K562 (cell line): ENCODE measurements at regions not wholly inside any gene's neighbourhood (a gene's known extent, or its start where the extent isn't known, plus 50 kb on each side); places are given as distances from the start of the nearest gene placed in this dataset.

ENCODE experiments used
- ATAC-seq: fragments of 200-7000 bp; cut with Tn5 transposase; 3 replicates; pipeline ENCODE4 v1.9.1; 2020; ENCODE audit warnings: moderate library complexity
- BruUV-seq: library from RNA; stranded (reverse); fragments of 400-500 nt; replicated peaks from 2 replicates; lab custom pipeline; 2021; lab: Mats Ljungman, UMichigan
- CTCF ChIA-PET: fragments of 300-600 bp; formaldehyde crosslinking; extraction: SDS; loops from one replicate; lab custom pipeline; 2021; ENCODE audit warnings: low intra/inter-chr PET ratio; lab: Yijun Ruan, JAX
- POLR2A ChIA-PET: fragments of 300-600, 350-650 bp; sonication (Branson Sonifier 250); formaldehyde crosslinking; extraction: SDS; loops from one replicate; lab custom pipeline; 2021; ENCODE audit warnings: antibody characterized with exemption, inconsistent platforms; lab: Yijun Ruan, JAX
- DNase-seq, 4 experiments: peaks; one replicate each; pipeline versions ENCODE4 v3.0.0 to v3.0.0-alpha.2; 2011 to 2018; ENCODE audit warnings: low spot score in 3 of 4, mixed read lengths in 3 of 4; ENCODE audit errors: extremely low read depth in 1 of 4
- FAIRE-seq: peaks from 2 replicates; lab custom pipeline; 2011; peaks lifted over from hg19 to GRCh38; lab: Jason Lieb, UNC
- H2AFZ ChIP-seq: 2 replicates; pipeline ENCODE4 v1.6.0; 2011; ENCODE audit warnings: low read depth, low read length, control low read depth, inconsistent platforms
- H3K27ac ChIP-seq: fragments of 200-600 bp; 3 replicates; pipeline ENCODE4 v1.8.0; 2011; ENCODE audit warnings: low read depth, mild to moderate bottlenecking, control low read depth, inconsistent platforms, low read length, moderate library complexity, mixed read lengths; ENCODE audit errors: extremely low read depth
- H3K27me3 ChIP-seq, 2 experiments: fragments of 300-600 bp in 1 of 2; 2 replicates in 1 of 2; 3 replicates in 1 of 2; pipeline versions ENCODE4 v1.6.0 to v1.8.0; 2011; ENCODE audit warnings: inconsistent platforms in 2 of 2, low read length in 2 of 2, mild to moderate bottlenecking in 1 of 2, mixed read lengths in 1 of 2, moderate library complexity in 1 of 2; ENCODE audit not compliant: control insufficient read depth in 2 of 2, insufficient read depth in 2 of 2
- H3K36me3 ChIP-seq: fragments of 300-600 bp; 3 replicates; pipeline ENCODE4 v1.8.0; 2011; ENCODE audit warnings: mild to moderate bottlenecking, low read length, inconsistent platforms; ENCODE audit not compliant: control insufficient read depth, insufficient read depth
- H3K4me1 ChIP-seq, 2 experiments: fragments of 200-600 bp in 1 of 2; replicated peaks in 1 of 2; 2 replicates in 1 of 2; 3 replicates in 1 of 2; pipeline versions ENCODE4 v1.5.1 to v1.8.0; 2011; ENCODE audit warnings: inconsistent platforms in 2 of 2, low read length in 2 of 2, mild to moderate bottlenecking in 1 of 2, mixed read lengths in 1 of 2, moderate library complexity in 1 of 2; ENCODE audit not compliant: control insufficient read depth in 2 of 2, insufficient read depth in 2 of 2
- H3K4me2 ChIP-seq: 2 replicates; pipeline ENCODE4 v1.6.1; 2011; ENCODE audit warnings: low read length, control low read depth, inconsistent platforms, mixed read lengths; ENCODE audit not compliant: insufficient read depth
- H3K4me3 ChIP-seq: fragments of 200-600 bp; sonication (generic), shearing (Covaris generic); 2 replicates; pipeline ENCODE4 v1.5.1; 2016; ENCODE audit warnings: control low read depth, inconsistent platforms
- H3K79me2 ChIP-seq: fragments of 200-600 bp; 3 replicates; pipeline ENCODE4 v1.8.0; 2011; ENCODE audit warnings: low read length, inconsistent platforms; ENCODE audit not compliant: control insufficient read depth, insufficient read depth
- H3K9ac ChIP-seq, 2 experiments: 2 replicates each; pipeline versions ENCODE4 v1.6.0 to v1.6.1; 2011; ENCODE audit warnings: low read depth in 2 of 2, low read length in 2 of 2, control low read depth in 1 of 2, inconsistent platforms in 1 of 2, mild to moderate bottlenecking in 1 of 2, mixed read lengths in 1 of 2; ENCODE audit not compliant: insufficient read depth in 1 of 2
- H3K9me1 ChIP-seq: one replicate; pipeline ENCODE4 v1.6.0; 2011; ENCODE audit warnings: inconsistent platforms, mild to moderate bottlenecking, low read length, moderate library complexity; ENCODE audit not compliant: control insufficient read depth, insufficient read depth
- H3K9me3 ChIP-seq: replicated peaks from 2 replicates; pipeline ENCODE4 v1.5.1; 2011; ENCODE audit warnings: low read depth, low read length, inconsistent platforms; ENCODE audit not compliant: control insufficient read depth, insufficient read depth
- H4K20me1 ChIP-seq: replicated peaks from 2 replicates; pipeline ENCODE4 v1.6.1; 2011; ENCODE audit warnings: low read length, inconsistent platforms, mixed read lengths; ENCODE audit not compliant: control insufficient read depth, insufficient read depth
- FOSL1 ChIP-seq: fragments of 200-800 bp; sonication (Bioruptor generic); conservative IDR thresholded peaks from 2 replicates; pipeline ENCODE4 v1.6.1; 2016; ENCODE audit warnings: missing genetic modification characterization, missing compliant biosample characterization
- GATAD2A ChIP-seq: fragments of 450-650 bp; IDR thresholded peaks from 2 replicates; pipeline ENCODE4 v1.6.1; 2017
- HDAC1 ChIP-seq, 2 experiments: fragments of 450-650 bp; IDR thresholded peaks; 2 replicates each; pipeline ENCODE4 v1.6.1; 2016 to 2017; ENCODE audit warnings: inconsistent platforms in 1 of 2, mild to moderate bottlenecking in 1 of 2, moderate library complexity in 1 of 2
- HLTF ChIP-seq: fragments of 450-650 bp; IDR thresholded peaks from 2 replicates; pipeline ENCODE4 v1.6.1; 2016
- HMGN3 ChIP-seq: IDR thresholded peaks from 2 replicates; pipeline ENCODE4 v1.6.1; 2011; ENCODE audit warnings: borderline replicate concordance, low read depth, mild to moderate bottlenecking, mixed read lengths, low read length; ENCODE audit not compliant: insufficient read length; ENCODE audit errors: extremely low read depth
- ILF3 ChIP-seq: fragments of 450-650 bp; IDR thresholded peaks from 2 replicates; pipeline ENCODE4 v1.6.1; 2018; ENCODE audit warnings: antibody characterized with exemption, mild to moderate bottlenecking, moderate library complexity, borderline replicate concordance
- LEF1 ChIP-seq: fragments of 450-650 bp; IDR thresholded peaks from 2 replicates; pipeline ENCODE4 v1.6.1; 2016; ENCODE audit warnings: mild to moderate bottlenecking
- NCOA2 ChIP-seq, 2 experiments: fragments of 450-650 bp; IDR thresholded peaks; 2 replicates each; pipeline ENCODE4 v1.6.1; 2018; ENCODE audit warnings: mild to moderate bottlenecking in 2 of 2, moderate library complexity in 1 of 2; ENCODE audit not compliant: partially characterized antibody in 2 of 2
- NFIC ChIP-seq: fragments of 450-650 bp; IDR thresholded peaks from 2 replicates; pipeline ENCODE4 v1.6.1; 2017; ENCODE audit warnings: mild to moderate bottlenecking, inconsistent platforms
- RAD21 ChIP-seq, 2 experiments: fragments of 250-450 bp in 1 of 2; fragments of 450-650 bp in 1 of 2; sonication (Bioruptor Pico) in 1 of 2; formaldehyde crosslinking in 1 of 2; IDR thresholded peaks in 1 of 2; conservative IDR thresholded peaks in 1 of 2; 2 replicates each; pipeline versions ENCODE4 v1.4.0 to v1.8.0; 2020 to 2022; ENCODE audit warnings: mild to moderate bottlenecking in 2 of 2, moderate library complexity in 1 of 2
- RBFOX2 ChIP-seq: fragments of 200-400 bp; formaldehyde crosslinking; IDR thresholded peaks from 2 replicates; pipeline ENCODE4 v1.6.1; 2017; ENCODE audit warnings: low read depth, mild to moderate bottlenecking, low read length, moderate library complexity
- U2AF2 ChIP-seq: fragments of 200-400 bp; formaldehyde crosslinking; optimal IDR thresholded peaks from 2 replicates; pipeline ENCODE3; 2017; ENCODE audit warnings: low read depth, mild to moderate bottlenecking, low read length
- ZNF224 ChIP-seq: sonication (generic); formaldehyde crosslinking; IDR thresholded peaks from 2 replicates; pipeline ENCODE4 v1.8.0; 2022; ENCODE audit warnings: mild to moderate bottlenecking, missing genetic modification reagents
- ZNF445 ChIP-seq: fragments of 250-450 bp; sonication (Bioruptor Pico); IDR thresholded peaks from 2 replicates; pipeline ENCODE4 v1.4.0; 2020; ENCODE audit warnings: low read depth, mild to moderate bottlenecking, moderate library complexity
- ZNF592 ChIP-seq: fragments of 450-650 bp; IDR thresholded peaks from 2 replicates; pipeline ENCODE4 v1.6.1; 2017; ENCODE audit warnings: antibody characterized with exemption, mild to moderate bottlenecking
- ZSCAN32 ChIP-seq: fragments of 450-650 bp; formaldehyde crosslinking; IDR thresholded peaks from 2 replicates; pipeline ENCODE4 v1.4.0; 2020; ENCODE audit warnings: mild to moderate bottlenecking, moderate library complexity
- WGBS: fragments of 100-300 bp; shearing (Covaris generic); methylation state at CpG from one replicate; pipeline ENCODE4 v1.1.6; 2016; ENCODE audit warnings: low coverage, mixed read lengths; ENCODE audit not compliant: insufficient coverage; ENCODE audit errors: missing lambda C conversion rate; 5-methylcytosine and 5-hydroxymethylcytosine counted together
- in situ Hi-C: fragments of 300-500 bp; cut with MboI; formaldehyde crosslinking; loops from 4 replicates; pipeline ENCODE4 v1.15.0; 2018; ENCODE audit warnings: inconsistent platforms, mixed read lengths
- intact Hi-C: fragments of 100-400 bp; cut with micrococcal nuclease; formaldehyde crosslinking; loops from 2 replicates; pipeline ENCODE4 v1.14.2; 2022
- TF ChIP-seq, protein P1 (sequence below): fragments of 250-450 bp; sonication (Bioruptor Pico); IDR thresholded peaks from 2 replicates; pipeline ENCODE4 v1.9.0; 2021; ENCODE audit warnings: mild to moderate bottlenecking, inconsistent platforms
- TF ChIP-seq, protein P2 (sequence below): fragments of 250-450 bp; sonication (Bioruptor Pico); IDR thresholded peaks from 2 replicates; pipeline ENCODE4 v1.4.0; 2020

DNA sequence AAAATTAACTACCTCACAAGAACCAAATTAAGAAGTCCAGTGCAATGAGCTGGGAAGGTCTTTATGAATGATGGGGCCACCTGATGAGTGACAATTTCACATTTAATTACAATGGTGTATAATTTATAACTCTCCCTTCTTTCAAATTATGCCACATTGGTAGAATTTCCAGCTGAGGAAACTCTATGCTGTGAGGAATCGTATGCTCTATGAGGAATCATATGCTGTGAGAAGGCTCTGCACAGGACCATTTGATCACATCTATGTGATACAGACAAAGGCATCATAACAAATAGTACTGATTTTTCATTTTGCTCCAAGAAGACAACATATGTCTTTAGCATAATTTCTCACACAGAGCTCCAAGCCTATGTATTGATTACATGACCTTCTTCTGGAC is 69.3 kb downstream of the PDHA2 start:
- H3K9ac ChIP-seq: no peak overlapping the region
- CTCF ChIA-PET: no interaction called here
- in situ Hi-C loops (no loop called here), intact Hi-C loops (no loop called here)
- BruUV-seq: no TSS peak
- H3K9me1 ChIP-seq: no peaks in the 10 kb centered on the region
- H3K4me2 ChIP-seq: no peak overlapping the region
- H3K27me3 ChIP-seq: no peaks in the 10 kb centered on the region
- no peak overlapping the region for H3K27ac ChIP-seq
- H3K9me3 ChIP-seq: no peaks in the 10 kb centered on the region
- FAIRE-seq (no peak), DNase-seq (no peak), ATAC-seq (no peak)
- H3K4me3 ChIP-seq: no peak overlapping the region
- POLR2A ChIA-PET: no interaction called here
- no peaks in the 10 kb centered on the region for H3K79me2 ChIP-seq
- no peaks in the 10 kb centered on the region for H4K20me1 ChIP-seq
- H3K4me1 ChIP-seq: no peaks in the 10 kb centered on the region
- no peak overlapping the region for H2AFZ ChIP-seq
- WGBS: 0% methylated on average over 1 of the region's 1 CpG
- no peaks in the 10 kb centered on the region for H3K36me3 ChIP-seq
- TF ChIP-seq ZSCAN32 (no peak), ZNF445 (no peak), NCOA2 (IDR thresholded peaks at IDR 0.05; ENCODE audit: partially characterized antibody in 2 of 2) (no peak), HMGN3 (no peak), ZNF592 (no peak), ILF3 (no peak), HLTF (no peak), FOSL1 (no peak), NFIC (no peak), GATAD2A (no peak), HDAC1 (IDR thresholded peaks at IDR 0.05) (no peak), RAD21 (CRISPR knock-in tag; conservative IDR thresholded peaks at IDR 0.05 in 1 of 2, IDR thresholded peaks at IDR 0.05 in 1 of 2) (no peak), RBFOX2 (no peak), LEF1 (no peak), ZNF224 (CRISPR knock-in tag) (no peak), U2AF2 (no peak)
- TF ChIP-seq, protein P1, sequence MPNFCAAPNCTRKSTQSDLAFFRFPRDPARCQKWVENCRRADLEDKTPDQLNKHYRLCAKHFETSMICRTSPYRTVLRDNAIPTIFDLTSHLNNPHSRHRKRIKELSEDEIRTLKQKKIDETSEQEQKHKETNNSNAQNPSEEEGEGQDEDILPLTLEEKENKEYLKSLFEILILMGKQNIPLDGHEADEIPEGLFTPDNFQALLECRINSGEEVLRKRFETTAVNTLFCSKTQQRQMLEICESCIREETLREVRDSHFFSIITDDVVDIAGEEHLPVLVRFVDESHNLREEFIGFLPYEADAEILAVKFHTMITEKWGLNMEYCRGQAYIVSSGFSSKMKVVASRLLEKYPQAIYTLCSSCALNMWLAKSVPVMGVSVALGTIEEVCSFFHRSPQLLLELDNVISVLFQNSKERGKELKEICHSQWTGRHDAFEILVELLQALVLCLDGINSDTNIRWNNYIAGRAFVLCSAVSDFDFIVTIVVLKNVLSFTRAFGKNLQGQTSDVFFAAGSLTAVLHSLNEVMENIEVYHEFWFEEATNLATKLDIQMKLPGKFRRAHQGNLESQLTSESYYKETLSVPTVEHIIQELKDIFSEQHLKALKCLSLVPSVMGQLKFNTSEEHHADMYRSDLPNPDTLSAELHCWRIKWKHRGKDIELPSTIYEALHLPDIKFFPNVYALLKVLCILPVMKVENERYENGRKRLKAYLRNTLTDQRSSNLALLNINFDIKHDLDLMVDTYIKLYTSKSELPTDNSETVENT (CRISPR knock-in tag): no peak
- TF ChIP-seq, protein P2, sequence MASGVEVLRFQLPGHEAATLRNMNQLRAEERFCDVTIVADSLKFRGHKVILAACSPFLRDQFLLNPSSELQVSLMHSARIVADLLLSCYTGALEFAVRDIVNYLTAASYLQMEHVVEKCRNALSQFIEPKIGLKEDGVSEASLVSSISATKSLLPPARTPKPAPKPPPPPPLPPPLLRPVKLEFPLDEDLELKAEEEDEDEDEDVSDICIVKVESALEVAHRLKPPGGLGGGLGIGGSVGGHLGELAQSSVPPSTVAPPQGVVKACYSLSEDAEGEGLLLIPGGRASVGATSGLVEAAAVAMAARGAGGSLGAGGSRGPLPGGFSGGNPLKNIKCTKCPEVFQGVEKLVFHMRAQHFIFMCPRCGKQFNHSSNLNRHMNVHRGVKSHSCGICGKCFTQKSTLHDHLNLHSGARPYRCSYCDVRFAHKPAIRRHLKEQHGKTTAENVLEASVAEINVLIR (CRISPR knock-in tag): no peak
